Lung (tissue), 11 donors: ENCODE measurements at regions not wholly inside any gene's neighbourhood (a gene's known extent, or its start where the extent isn't known, plus 50 kb on each side); places are given as distances from the start of the nearest gene placed in this dataset.

ENCODE experiments used
- ATAC-seq: fragments of 200-7000 bp; cut with Tn5 transposase; one replicate; pipeline ENCODE4 v1.9.1; 2020; ENCODE audit warnings: moderate number of reproducible peaks; ENCODE audit not compliant: insufficient read depth, low FRiP score
- DNase-seq, 3 donors: peaks; one replicate each; pipeline ENCODE4 v3.0.0-alpha.2; 2013 to 2017
- H3K27ac ChIP-seq, 2 donors: one replicate each; pipeline ENCODE4 v1.5.1; 2013; ENCODE audit warnings: mild to moderate bottlenecking in 2 of 2, moderate library complexity in 2 of 2, control low read depth in 1 of 2, inconsistent platforms in 1 of 2, low read depth in 1 of 2, low read length in 1 of 2
- H3K27me3 ChIP-seq, 3 donors: one replicate each; pipeline ENCODE4 v1.5.1; 2013; ENCODE audit warnings: low read length in 2 of 3; ENCODE audit not compliant: control insufficient read depth in 3 of 3, insufficient read depth in 3 of 3
- H3K36me3 ChIP-seq, 4 donors: one replicate each; pipeline ENCODE4 v1.5.1; 2013; ENCODE audit warnings: low read length in 4 of 4, mild to moderate bottlenecking in 1 of 4, moderate library complexity in 1 of 4; ENCODE audit not compliant: control insufficient read depth in 4 of 4, insufficient read depth in 4 of 4
- H3K4me1 ChIP-seq, 5 donors: one replicate each; pipeline ENCODE4 v1.5.1; 2013; ENCODE audit warnings: low read length in 5 of 5, mild to moderate bottlenecking in 2 of 5, moderate library complexity in 1 of 5; ENCODE audit not compliant: control insufficient read depth in 5 of 5, insufficient read depth in 5 of 5
- H3K4me3 ChIP-seq: one replicate; pipeline ENCODE4 v1.5.1; 2013; ENCODE audit warnings: mild to moderate bottlenecking, control low read depth, moderate library complexity
- H3K9ac ChIP-seq, 2 donors: one replicate each; pipeline ENCODE4 v1.5.1; 2013; ENCODE audit warnings: low read length in 2 of 2, control low read depth in 1 of 2; ENCODE audit not compliant: insufficient read depth in 1 of 2
- H3K9me3 ChIP-seq, 4 donors: one replicate each; pipeline ENCODE4 v1.5.1; 2013; ENCODE audit warnings: low read length in 3 of 4, mild to moderate bottlenecking in 1 of 4, moderate library complexity in 1 of 4; ENCODE audit not compliant: control insufficient read depth in 4 of 4, insufficient read depth in 3 of 4
- CTCF ChIP-seq: IDR thresholded peaks from 2 replicates; pipeline ENCODE4 v1.5.1; 2012; ENCODE audit warnings: mild to moderate bottlenecking; ENCODE audit errors: control extremely low read depth, extremely low read depth
- WGBS, 2 donors: extraction: QIAGEN DNeasy Blood & Tissue Kit; methylation state at CpG; one replicate each; pipeline ENCODE4 v1.1.7; 2013; 5-methylcytosine and 5-hydroxymethylcytosine counted together
- donor health status: control.
- donor health status: control.
- donor health status: Bipolar disorder and iron deficiency.
- donor health status: healthy.
- donor health status: DM: yes; HTN: yes; CAD: no.

- ATAC-seq: peak; percentile 94
- Histone ChIP-seq H3K27ac (peak overlapping the region; percentile 77 to 95), H3K27me3 (no peaks in the 10 kb centered on the region), H3K4me3 (peak overlapping the region; percentile 4), H3K4me1 (peaks cover 5 to 49% (median 23%) of the 10 kb centered on the region in 5 donors), H3K36me3 (no peaks in the 10 kb centered on the region), H3K9ac (peak overlapping the region; percentile 53 to 87), H3K9me3 (no peaks in the 10 kb centered on the region)
- WGBS, 2 donors: 0 to 1% methylated on average over 57 to 62 of the region's 62 CpGs
- peak; percentile 96 to 97 (median 97) for DNase-seq
- no peak for TF ChIP-seq CTCF
These were observed 59.8 kb upstream of the ACOT11 start for GRCh38 chr1:54488065-54488750.

GRCh38 chr1:54487571-54488050 is 60.4 kb upstream of the ACOT11 start:
- Histone ChIP-seq H3K9ac (peak overlapping the region in 1 of 2 donors; percentile 80), H3K27ac (peak overlapping the region; percentile 77 to 95), H3K4me3 (no peak overlapping the region), H3K4me1 (peaks cover 5 to 49% (median 23%) of the 10 kb centered on the region in 5 donors), H3K9me3 (no peaks in the 10 kb centered on the region), H3K36me3 (no peaks in the 10 kb centered on the region), H3K27me3 (no peaks in the 10 kb centered on the region)
- peak in 2 of 3 donors; percentile 48 to 53 for DNase-seq
- no peak for TF ChIP-seq CTCF
- ATAC-seq: no peak
- 13 to 18% methylated on average over 21 of the region's 21 CpGs for WGBS, 2 donors

GRCh38 chr1:54486907-54487306 is 61.1 kb upstream of the ACOT11 start:
- ATAC-seq (no peak), DNase-seq (peak; percentile 51 to 72 (median 65))
- TF ChIP-seq CTCF: no peak
- Histone ChIP-seq H3K9me3 (no peaks in the 10 kb centered on the region), H3K27me3 (no peaks in the 10 kb centered on the region), H3K36me3 (no peaks in the 10 kb centered on the region), H3K4me3 (no peak overlapping the region), H3K4me1 (peaks cover 5 to 49% (median 23%) of the 10 kb centered on the region in 5 donors), H3K9ac (peak overlapping the region in 1 of 2 donors; percentile 68), H3K27ac (peak overlapping the region in 1 of 2 donors; percentile 32)
- WGBS, 2 donors: 11 to 16% methylated on average over 8 of the region's 8 CpGs
